Fibroblast of mammary gland (primary cell): ENCODE measurements at regions not wholly inside any gene's neighbourhood (a gene's known extent, or its start where the extent isn't known, plus 50 kb on each side); places are given as distances from the start of the nearest gene placed in this dataset.

Experiments used
- DNase-seq: peaks from one replicate; pipeline ENCODE4 v3.0.0-alpha.2; 2010; ENCODE audit warnings: low read depth
- H3K4me3 ChIP-seq: 2 replicates; pipeline ENCODE4 v1.5.1; 2011; ENCODE audit warnings: low read depth, mild to moderate bottlenecking, low read length, moderate library complexity; ENCODE audit not compliant: control insufficient read depth
- CTCF ChIP-seq: conservative IDR thresholded peaks from 2 replicates; pipeline ENCODE4 v1.5.1; 2011; ENCODE audit warnings: low read depth, low read length, inconsistent platforms; ENCODE audit not compliant: control insufficient read depth, insufficient read depth

DNA sequence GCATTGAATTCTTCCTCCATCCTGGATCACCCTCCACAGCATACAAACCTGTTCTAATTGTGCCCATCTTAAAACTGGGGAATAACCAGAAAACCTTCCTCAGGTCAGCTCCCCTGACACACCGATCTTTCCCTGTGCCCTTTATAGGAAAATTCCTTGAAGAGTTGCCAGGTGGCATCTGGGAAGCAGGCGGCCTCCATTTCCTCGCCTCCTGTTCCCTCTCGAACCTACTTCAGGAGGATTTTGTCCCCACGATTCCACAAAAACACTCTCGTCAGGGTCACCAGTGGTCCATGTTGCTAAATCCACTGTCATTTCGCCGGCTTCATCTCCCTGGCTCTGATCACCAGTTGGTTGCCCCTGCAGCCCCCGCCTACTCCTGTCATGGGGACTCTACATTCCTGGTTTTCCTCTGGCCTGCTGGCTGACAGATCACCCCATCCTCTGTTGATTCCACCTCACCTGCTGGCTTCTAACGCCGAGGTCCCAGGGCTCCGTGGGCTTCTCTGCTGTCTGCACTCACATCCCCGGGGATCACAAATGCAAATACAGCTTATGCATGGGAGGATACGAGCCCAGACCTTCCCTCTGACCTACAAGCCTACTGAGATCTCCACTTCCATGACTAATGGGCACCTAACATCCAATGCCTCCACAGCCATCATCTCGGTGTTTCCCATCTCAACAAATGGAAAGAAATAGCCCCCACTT, 92.5 kb upstream of the PRDM11 start:
- no peak for TF ChIP-seq CTCF
- H3K4me3 ChIP-seq, result no peak overlapping the region
- no peak for DNase-seq

DNA sequence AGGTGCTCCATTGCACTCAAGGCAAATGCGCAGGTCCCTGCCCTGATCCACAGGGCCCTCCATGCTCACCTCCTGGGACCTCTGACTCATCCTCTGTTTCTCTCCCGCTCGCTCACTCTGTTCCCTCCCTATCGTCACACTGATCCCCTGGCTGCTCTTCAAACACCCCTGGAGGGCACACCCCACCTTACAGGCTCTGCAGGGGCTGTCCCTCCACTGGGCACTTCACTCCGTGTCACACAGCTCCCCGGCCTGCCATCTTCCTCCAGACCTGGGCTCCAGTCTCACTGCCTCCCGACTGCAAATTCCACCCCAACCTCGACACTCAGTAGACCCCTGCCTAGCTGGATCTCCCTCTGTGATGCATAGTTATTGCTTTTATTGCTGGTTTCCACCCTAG, 91.5 kb upstream of the PRDM11 start:
- TF ChIP-seq CTCF, result no peak
- DNase-seq, result no peak
- H3K4me3 ChIP-seq, result no peak overlapping the region

DNA sequence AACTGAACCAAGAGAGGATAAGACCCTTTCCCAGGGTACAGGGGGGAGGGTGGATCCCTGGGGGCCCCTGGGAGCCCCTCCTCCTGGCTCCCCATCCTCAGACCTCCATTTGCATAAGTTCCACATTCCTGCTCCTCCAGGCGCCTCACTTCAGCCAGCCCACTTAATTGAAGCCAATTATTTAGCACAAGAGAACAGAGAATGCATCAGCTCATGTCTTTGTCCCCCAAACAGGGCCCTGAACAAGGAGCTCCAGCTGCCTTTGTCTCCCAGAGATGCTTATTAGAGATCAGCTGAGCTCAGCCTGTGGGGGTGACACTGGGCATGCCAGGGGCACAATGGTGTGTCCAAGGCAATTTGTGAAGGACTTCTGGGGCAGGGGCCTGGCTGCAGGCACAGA, 89.9 kb upstream of the PRDM11 start:
- TF ChIP-seq CTCF, result no peak
- no peak for DNase-seq
- no peak overlapping the region for H3K4me3 ChIP-seq

DNA sequence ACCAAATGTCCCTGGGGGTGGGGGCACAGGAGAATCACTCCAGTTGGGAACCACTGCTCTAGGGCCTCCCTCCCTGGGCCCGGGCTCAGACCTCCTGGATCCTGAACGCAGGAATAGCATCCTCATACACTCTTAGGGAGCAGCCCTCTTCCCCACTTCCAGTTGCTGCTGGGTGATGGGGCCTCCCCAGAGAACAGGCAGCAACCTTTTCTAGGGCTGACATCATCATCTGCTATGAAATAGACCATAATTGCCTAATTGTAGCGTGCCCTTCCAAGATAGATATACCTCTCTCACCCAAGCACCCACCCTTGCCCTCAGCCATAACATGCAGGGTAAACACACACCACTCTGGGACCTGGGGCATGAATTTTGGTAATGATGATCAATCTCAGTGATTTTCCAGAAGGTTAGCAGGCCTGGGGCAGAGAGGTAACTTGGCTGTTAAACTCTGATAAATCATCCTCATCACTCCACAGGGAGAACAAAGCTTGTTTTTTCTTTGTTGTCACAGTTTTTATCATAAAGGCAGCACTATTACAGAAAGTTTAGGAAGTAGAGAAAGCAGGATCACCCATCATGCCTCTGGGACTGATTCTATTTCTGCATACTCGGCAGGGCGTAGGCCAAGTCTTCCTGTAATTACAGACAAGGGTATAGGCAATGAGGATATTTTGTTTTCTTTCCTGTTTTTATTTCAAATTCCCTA, 88.3 kb upstream of the PRDM11 start:
- no peak overlapping the region for H3K4me3 ChIP-seq
- DNase-seq, result no peak
- no peak for TF ChIP-seq CTCF

DNA sequence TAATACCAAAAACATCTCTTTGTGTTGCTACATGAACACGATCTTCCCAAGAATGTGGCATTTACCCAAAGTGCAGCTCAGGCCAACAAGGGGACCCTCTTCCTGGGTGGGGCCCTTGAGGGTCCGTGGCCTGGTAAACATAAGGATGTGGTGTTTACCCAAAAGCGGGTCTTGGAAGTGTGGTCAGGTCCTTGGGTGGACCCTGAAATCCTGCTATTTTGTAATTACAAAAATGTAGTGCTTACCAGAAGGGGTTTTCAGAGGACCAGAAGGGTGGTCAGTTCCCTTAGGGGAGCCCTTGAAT, 87.8 kb upstream of the PRDM11 start:
- TF ChIP-seq CTCF, result no peak
- no peak overlapping the region for H3K4me3 ChIP-seq
- DNase-seq, result no peak

DNA sequence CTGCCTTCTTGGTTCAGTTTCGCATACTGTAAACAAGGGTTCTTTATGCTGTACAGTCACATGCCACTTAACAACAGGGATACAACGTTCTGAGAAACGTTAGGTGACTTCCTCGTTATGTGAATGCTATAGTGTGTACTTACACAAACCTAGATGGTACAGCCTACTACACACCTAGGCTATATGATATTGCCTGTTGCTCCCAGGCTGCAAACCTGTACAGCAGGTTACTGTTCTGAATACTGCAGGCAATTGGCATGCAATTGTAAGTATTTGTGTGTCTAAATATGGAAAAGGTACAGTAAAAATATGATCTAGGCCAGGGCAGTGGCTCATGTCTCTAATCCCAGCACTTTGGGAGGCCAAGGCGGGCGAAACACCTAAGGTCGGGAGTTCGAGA, 85.7 kb upstream of the PRDM11 start:
- TF ChIP-seq CTCF, result no peak
- no peak for DNase-seq
- no peak overlapping the region for H3K4me3 ChIP-seq
